HG03342 (cell line): ENCODE measurements at regions not wholly inside any gene's neighbourhood (a gene's known extent, or its start where the extent isn't known, plus 50 kb on each side); places are given as distances from the start of the nearest gene placed in this dataset.

Experiments used
- ATAC-seq: cut with Tn5 transposase; IDR thresholded peaks from one replicate; pipeline ENCODE4 v1.9.1; 2021; ENCODE audit warnings: mild to moderate bottlenecking, moderate library complexity; ENCODE audit not compliant: unreplicated experiment

GRCh38 chr6:51513891-51514747, 573.3 kb downstream of the PKHD1 start:
- ATAC-seq = no peak

GRCh38 chr6:51514748-51515402, 572.5 kb downstream of the PKHD1 start:
- ATAC-seq = no peak

- ATAC-seq = no peak
Observed at GRCh38 chr6:51526049-51526448, 561.4 kb downstream of the PKHD1 start.

- no peak for ATAC-seq
Observed at GRCh38 chr6:51526922-51527321, 560.5 kb downstream of the PKHD1 start.

GRCh38 chr6:51528556-51528955, 558.9 kb downstream of the PKHD1 start:
- no peak for ATAC-seq

- no peak for ATAC-seq
Observed at GRCh38 chr6:51529240-51529639, 558.2 kb downstream of the PKHD1 start.

GRCh38 chr6:51531623-51532022, 555.8 kb downstream of the PKHD1 start:
- no peak for ATAC-seq

GRCh38 chr6:51533962-51534361, 553.5 kb downstream of the PKHD1 start:
- no peak for ATAC-seq

GRCh38 chr6:51535327-51535726, 552.1 kb downstream of the PKHD1 start:
- no peak for ATAC-seq

- ATAC-seq = no peak
Observed at GRCh38 chr6:51536728-51537127, 550.7 kb downstream of the PKHD1 start.

- no peak for ATAC-seq
Observed at GRCh38 chr6:51541847-51542246, 545.6 kb downstream of the PKHD1 start.

- ATAC-seq = no peak
Observed at GRCh38 chr6:51542475-51542874, 544.9 kb downstream of the PKHD1 start.

- ATAC-seq = no peak
Observed at GRCh38 chr6:51550243-51550642, 537.2 kb downstream of the PKHD1 start.

- ATAC-seq = no peak
Observed at GRCh38 chr6:51552435-51552834, 535.0 kb downstream of the PKHD1 start.

- no peak for ATAC-seq
Observed at GRCh38 chr6:51553246-51554015, 534.0 kb downstream of the PKHD1 start.

GRCh38 chr6:51554029-51554428, 533.4 kb downstream of the PKHD1 start:
- ATAC-seq = no peak

GRCh38 chr6:51559059-51559458, 528.4 kb downstream of the PKHD1 start:
- no peak for ATAC-seq

GRCh38 chr6:51562198-51562597, 525.2 kb downstream of the PKHD1 start:
- peak; percentile 94 for ATAC-seq
